Stomach (tissue), 8 donors: ENCODE measurements at regions not wholly inside any gene's neighbourhood (a gene's known extent, or its start where the extent isn't known, plus 50 kb on each side); places are given as distances from the start of the nearest gene placed in this dataset.

Experiments
- DNase-seq, 2 donors: peaks; one replicate each; pipeline versions ENCODE4 v3.0.0 to v3.0.0-alpha.2; 2013 to 2019
- H3K27ac ChIP-seq, 5 donors: fragments of 200-600 bp in 4 of 5; sonication (generic) in 4 of 5; one replicate each; pipeline ENCODE4 v1.5.1; 2013 to 2019; ENCODE audit warnings: mild to moderate bottlenecking in 1 of 5, moderate library complexity in 1 of 5
- H3K27me3 ChIP-seq, 3 donors: fragments of 200-600 bp; sonication (generic); one replicate each; pipeline ENCODE4 v1.5.1; 2017 to 2019; ENCODE audit warnings: mixed run types in 1 of 3
- H3K36me3 ChIP-seq, 4 donors: fragments of 200-600 bp; sonication (generic); 1 replicate in 3 of 4; 2 replicates in 1 of 4; pipeline ENCODE4 v1.5.1; 2016 to 2019
- H3K4me1 ChIP-seq, 4 donors: fragments of 200-600 bp; sonication (generic); one replicate each; pipeline ENCODE4 v1.5.1; 2016 to 2019
- H3K4me3 ChIP-seq, 4 donors: fragments of 200-600 bp; sonication (generic) in 3 of 4; one replicate each; pipeline ENCODE4 v1.5.1; 2016 to 2019; ENCODE audit warnings: mild to moderate bottlenecking in 1 of 4
- H3K9me3 ChIP-seq, 4 donors: fragments of 200-600 bp; sonication (generic); one replicate each; pipeline ENCODE4 v1.5.1; 2016 to 2019
- CTCF ChIP-seq, 7 experiments: fragments of 450-650 bp in 4 of 7; fragments of 200-600 bp in 3 of 7; sonication (generic) in 3 of 7; IDR thresholded peaks; one replicate each; pipeline ENCODE4 v1.5.1; 2016 to 2019; ENCODE audit warnings: antibody characterized with exemption in 7 of 7, control low read depth in 2 of 7, mild to moderate bottlenecking in 1 of 7
- EP300 ChIP-seq: sonication (generic); formaldehyde crosslinking; IDR thresholded peaks from one replicate; pipeline ENCODE4 v1.6.1; 2017; ENCODE audit warnings: antibody characterized with exemption
- POLR2A ChIP-seq, 4 donors: fragments of 450-650 bp; IDR thresholded peaks; one replicate each; pipeline ENCODE4 v1.6.1; 2016; ENCODE audit warnings: antibody characterized with exemption in 4 of 4, control low read depth in 2 of 4, mild to moderate bottlenecking in 1 of 4, moderate library complexity in 1 of 4
- POLR2AphosphoS5 ChIP-seq, 3 donors: sonication (generic); formaldehyde crosslinking; IDR thresholded peaks; one replicate each; pipeline ENCODE4 v1.6.1; 2016; ENCODE audit warnings: antibody characterized with exemption in 3 of 3
- WGBS, 5 donors: extraction: QIAGEN DNeasy Blood & Tissue Kit in 3 of 5; methylation state at CpG; one replicate each; pipeline versions ENCODE4 v1.1.5 to v1.1.7; 2013 to 2018; 5-methylcytosine and 5-hydroxymethylcytosine counted together
- intact Hi-C: fragments of 100-400 bp; cut with DNase I; formaldehyde crosslinking; loops from one replicate; pipeline ENCODE4 v1.15.1; 2023; ENCODE audit warnings: low total_unique reads
- donor health status: healthy with polysubstance abuse.
- donor health status: Bipolar disorder and iron deficiency.
- donor health status: healthy.

GRCh38 chr2:172373076-172373475 lies 54.3 kb upstream of the ITGA6 start:
- no peak overlapping the region for H3K4me3 ChIP-seq
- DNase-seq = no peak
- H3K27ac ChIP-seq = peak overlapping the region in 1 of 5 donors; percentile 80
- TF ChIP-seq POLR2AphosphoS5 (IDR thresholded peaks at IDR 0.05) (no peak), EP300 (no peak), CTCF (IDR thresholded peaks at IDR 0.05) (no peak), POLR2A (IDR thresholded peaks at IDR 0.05) (no peak)
- H3K36me3 ChIP-seq = no peaks in the 10 kb centered on the region
- peaks cover 0 to 14% (median 4%) of the 10 kb centered on the region in 4 donors for H3K9me3 ChIP-seq
- H3K4me1 ChIP-seq = peaks cover 13 to 30% (median 26%) of the 10 kb centered on the region in 4 donors
- no peaks in the 10 kb centered on the region for H3K27me3 ChIP-seq
- 58 to 76% (median 71%) methylated on average over 5 of the region's 5 CpGs for WGBS, 5 donors
- intact Hi-C loops = no loop called here

GRCh38 chr2:172373766-172374165 lies 53.6 kb upstream of the ITGA6 start:
- intact Hi-C loops = no loop called here
- peak overlapping the region; percentile 74 to 80 (median 77) for H3K27ac ChIP-seq
- no peaks in the 10 kb centered on the region for H3K36me3 ChIP-seq
- no peaks in the 10 kb centered on the region for H3K27me3 ChIP-seq
- WGBS, 5 donors = 54 to 73% (median 72%) methylated on average over 3 of the region's 3 CpGs
- peaks cover 0 to 9% (median 2%) of the 10 kb centered on the region in 4 donors for H3K9me3 ChIP-seq
- no peak for TF ChIP-seq POLR2A (IDR thresholded peaks at IDR 0.05)
- TF ChIP-seq CTCF (IDR thresholded peaks at IDR 0.05) = no peak
- no peak for TF ChIP-seq EP300
- TF ChIP-seq POLR2AphosphoS5 (IDR thresholded peaks at IDR 0.05) = no peak
- DNase-seq = no peak
- H3K4me1 ChIP-seq = peaks cover 13 to 30% (median 25%) of the 10 kb centered on the region in 4 donors
- H3K4me3 ChIP-seq = no peak overlapping the region

GRCh38 chr2:172374318-172375240 lies 52.8 kb upstream of the ITGA6 start:
- no peaks in the 10 kb centered on the region for H3K27me3 ChIP-seq
- H3K9me3 ChIP-seq = peaks cover 0 to 1% (median 0%) of the 10 kb centered on the region in 4 donors
- TF ChIP-seq POLR2AphosphoS5 (IDR thresholded peaks at IDR 0.05) (peak in 1 of 3 donors; percentile 22), CTCF (IDR thresholded peaks at IDR 0.05) (no peak), EP300 (no peak), POLR2A (IDR thresholded peaks at IDR 0.05) (no peak)
- 36 to 55% (median 37%) methylated on average over 6 to 7 of the region's 7 CpGs for WGBS, 5 donors
- peaks cover 13 to 30% (median 25%) of the 10 kb centered on the region in 4 donors for H3K4me1 ChIP-seq
- peak overlapping the region; percentile 74 to 80 (median 77) for H3K27ac ChIP-seq
- H3K36me3 ChIP-seq = no peaks in the 10 kb centered on the region
- intact Hi-C loops = no loop called here
- no peak for DNase-seq
- H3K4me3 ChIP-seq = no peak overlapping the region

GRCh38 chr2:172375251-172375650 lies 52.1 kb upstream of the ITGA6 start:
- Histone ChIP-seq H3K4me3 (no peak overlapping the region), H3K36me3 (no peaks in the 10 kb centered on the region), H3K9me3 (no peaks in the 10 kb centered on the region), H3K27ac (peak overlapping the region; percentile 59 to 80 (median 77)), H3K4me1 (peaks cover 13 to 33% (median 25%) of the 10 kb centered on the region in 4 donors), H3K27me3 (no peaks in the 10 kb centered on the region)
- intact Hi-C loops = no loop called here
- DNase-seq = no peak
- no peak for TF ChIP-seq EP300
- TF ChIP-seq POLR2AphosphoS5 (IDR thresholded peaks at IDR 0.05) = no peak
- no peak for TF ChIP-seq POLR2A (IDR thresholded peaks at IDR 0.05)
- TF ChIP-seq CTCF (IDR thresholded peaks at IDR 0.05) = no peak
- 12 to 33% (median 24%) methylated on average over 2 of the region's 2 CpGs for WGBS, 5 donors
